ENCODE measurements at regions not wholly inside any gene's neighbourhood (a gene's known extent, or its start where the extent isn't known, plus 50 kb on each side); places are given as distances from the start of the nearest gene placed in this dataset.

GRCh38 chr2:217475791-217476190, 527.0 kb downstream of the TNS1 start (continued):
- TF ChIP-seq ZNF101 (CRISPR knock-in tag; IDR thresholded peaks at IDR 0.05; ENCODE audit: borderline replicate concordance, low read depth) = no peak
- TF ChIP-seq CENPT (CRISPR knock-in tag; IDR thresholded peaks at IDR 0.05; ENCODE audit: low read depth) = no peak
- TF ChIP-seq RFX5 (IDR thresholded peaks at IDR 0.05; ENCODE audit: low read depth, low read length) = no peak
- TF ChIP-seq ARHGAP35 (CRISPR knock-in tag; IDR thresholded peaks at IDR 0.05; ENCODE audit: borderline replicate concordance) = no peak
- no peak for TF ChIP-seq PCBP1 (IDR thresholded peaks at IDR 0.05; ENCODE audit: borderline replicate concordance, low read depth, low read length)

- H3K4me1 ChIP-seq (ENCODE audit: insufficient read depth, low read length) = no peaks in the 10 kb centered on the region
- no peaks in the 10 kb centered on the region for H3K9me3 ChIP-seq (ENCODE audit: low read length)
- H3K27ac ChIP-seq (ENCODE audit: extremely low read length, insufficient read depth, low read length) = no peak overlapping the region
- ChIA-PET CTCF (ENCODE audit: low intra/inter-chr PET ratio, low total read pairs) (no interaction called here), POLR2A (no interaction called here)
- ATAC-seq (no peak), DNase-seq (ENCODE audit: low spot score) (no peak), FAIRE-seq (no peak)
- H3K36me3 ChIP-seq (replicated peaks in 1 of 2; ENCODE audit: control insufficient read depth in 1 of 2, insufficient read depth in 2 of 2, low read length in 2 of 2) = no peaks in the 10 kb centered on the region
- H2AFZ ChIP-seq (ENCODE audit: low read length) = no peak overlapping the region
- TF ChIP-seq HCFC1 (IDR thresholded peaks at IDR 0.05; ENCODE audit: low read depth, low read length) (no peak), SMC3 (IDR thresholded peaks at IDR 0.05; ENCODE audit: low read length) (no peak), TMF1 (CRISPR knock-in tag; IDR thresholded peaks at IDR 0.05; ENCODE audit: low read depth) (no peak), ZNF75D (CRISPR knock-in tag; IDR thresholded peaks at IDR 0.05; ENCODE audit: borderline replicate concordance) (no peak), ZNF747 (CRISPR knock-in tag; IDR thresholded peaks at IDR 0.05; ENCODE audit: borderline replicate concordance) (no peak), SIX4 (CRISPR knock-in tag; IDR thresholded peaks at IDR 0.05) (no peak), BATF2 (CRISPR knock-in tag; IDR thresholded peaks at IDR 0.05) (no peak), CENPT (CRISPR knock-in tag; IDR thresholded peaks at IDR 0.05; ENCODE audit: low read depth) (no peak), AGO2 (optimal IDR thresholded peaks at IDR 0.05; ENCODE audit: low read depth, low read length) (no peak), ZBTB21 (CRISPR knock-in tag; IDR thresholded peaks at IDR 0.05) (no peak), ATAD3A (CRISPR knock-in tag; IDR thresholded peaks at IDR 0.05) (no peak), JUN (CRISPR knock-in tag; IDR thresholded peaks at IDR 0.05) (no peak), EHMT2 (IDR thresholded peaks at IDR 0.05; ENCODE audit: borderline replicate concordance, low read depth, low read length) (no peak)
- TF ChIP-seq, protein P1, sequence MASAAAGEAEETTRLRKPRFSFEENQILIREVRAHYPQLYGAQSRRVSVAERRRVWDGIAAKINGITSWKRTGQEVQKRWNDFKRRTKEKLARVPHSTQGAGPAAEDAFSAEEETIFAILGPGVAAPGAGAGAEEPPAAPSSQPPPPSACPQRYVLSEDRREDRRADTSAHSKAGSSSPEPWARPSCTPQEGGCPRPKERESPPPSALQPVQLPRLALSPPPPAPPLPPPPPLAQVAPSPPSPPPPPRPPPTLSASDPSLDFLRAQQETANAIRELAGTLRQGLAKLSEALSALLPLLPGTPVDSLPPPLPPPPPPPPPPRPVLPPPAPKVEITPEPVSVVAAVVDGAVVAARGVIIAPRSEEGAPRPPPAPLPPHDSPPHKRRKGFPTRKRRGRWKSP (CRISPR knock-in tag; IDR thresholded peaks at IDR 0.05) = no peak
- in situ Hi-C loops (cut with HindIII; ENCODE audit: extremely low pct_ligation_motif_present, low pct_unique_long_range_greater_than_20kb) = no loop called here
- 37% methylated on average over 2 of the region's 2 CpGs for WGBS (ENCODE audit: low lambda C conversion rate)
- H3K4me2 ChIP-seq (ENCODE audit: low read depth, low read length) = no peak overlapping the region
- no TSS peak for BruUV-seq (replicated peaks)
- H3K27me3 ChIP-seq (ENCODE audit: control insufficient read depth in 1 of 2, insufficient read depth in 2 of 2, low read length in 2 of 2) = no peaks in the 10 kb centered on the region
- no peak overlapping the region for H3K9ac ChIP-seq (ENCODE audit: insufficient read depth, low read depth, low read length)
- no peak overlapping the region for H3K4me3 ChIP-seq (replicated peaks in 1 of 3; ENCODE audit: insufficient read depth in 1 of 3, low read depth in 2 of 3, low read length in 3 of 3)
- intact Hi-C loops (cut with micrococcal nuclease; ENCODE audit: unreplicated experiment) = no loop called here
- H3K79me2 ChIP-seq (ENCODE audit: insufficient read depth, low read length) = no peaks in the 10 kb centered on the region
- H4K20me1 ChIP-seq (ENCODE audit: insufficient read depth, low read length) = no peaks in the 10 kb centered on the region
Measured at GRCh38 chr2:217475101-217475500, 527.7 kb downstream of the TNS1 start.
